ENCODE measurements at regions not wholly inside any gene's neighbourhood (a gene's known extent, or its start where the extent isn't known, plus 50 kb on each side); places are given as distances from the start of the nearest gene placed in this dataset.

DNA sequence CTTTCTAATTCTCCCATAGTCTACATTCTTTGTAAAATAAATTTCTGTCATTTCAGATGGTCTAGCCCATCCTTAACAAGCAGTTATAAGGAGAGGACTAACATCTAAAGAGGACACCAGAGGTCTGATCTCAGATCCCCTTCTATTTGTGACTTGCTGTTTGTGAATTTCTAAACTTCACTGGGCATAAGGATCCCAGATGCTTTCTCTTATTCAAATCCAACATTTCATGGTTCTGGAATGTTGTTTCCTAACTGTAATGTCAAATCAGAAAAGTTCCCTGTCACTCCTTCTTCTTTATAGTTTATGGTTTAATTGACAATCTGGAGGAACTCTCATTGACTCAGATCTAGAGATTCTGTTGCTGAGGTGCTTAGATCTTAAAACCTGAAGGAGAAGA is 430.2 kb downstream of the MEIS1 start:
- Histone ChIP-seq H3K4me2 (ENCODE audit: insufficient read depth, low read length) (no peak overlapping the region), H3K36me3 (ENCODE audit: control insufficient read depth in 2 of 2, extremely low read depth in 1 of 2, insufficient read depth in 2 of 2, low read length in 2 of 2) (no peaks in the 10 kb centered on the region), H3K4me3 (replicated peaks in 1 of 3; ENCODE audit: insufficient read depth in 1 of 3, low read depth in 1 of 3, low read length in 3 of 3) (no peak overlapping the region), H3K9me1 (replicated peaks; ENCODE audit: control insufficient read depth, extremely low read depth, insufficient read depth, low read length) (no peaks in the 10 kb centered on the region), H4K20me1 (replicated peaks; ENCODE audit: control insufficient read depth, extremely low read depth, insufficient read depth, low read length) (no peaks in the 10 kb centered on the region), H3K4me1 (ENCODE audit: control insufficient read depth, extremely low read depth, insufficient read depth, low read length) (peaks cover 2% of the 10 kb centered on the region), H3K27me3 (ENCODE audit: control insufficient read depth in 2 of 2, insufficient read depth in 2 of 2, low read length in 2 of 2) (peaks cover 0 to 2% of the 10 kb centered on the region in 2 experiments), H2AFZ (ENCODE audit: low read depth, low read length) (no peak overlapping the region), H3K79me2 (ENCODE audit: control insufficient read depth, insufficient read depth, low read length) (no peaks in the 10 kb centered on the region), H3K9me3 (replicated peaks; ENCODE audit: control insufficient read depth, insufficient read depth, low read length) (no peaks in the 10 kb centered on the region), H3K27ac (ENCODE audit: insufficient read depth, low read depth, low read length) (no peak overlapping the region), H3K9ac (replicated peaks; ENCODE audit: extremely low read depth, insufficient read depth, low read length) (no peak overlapping the region)
- intact Hi-C loops (cut with micrococcal nuclease) = no loop called here
- ChIA-PET POLR2A (no interaction called here), CTCF (no interaction called here)
- FAIRE-seq = no peak
- dilution Hi-C loops (cut with MboI; ENCODE audit: extremely low pct_ligation_motif_present, low sequenced_read_pairs) = no loop called here
- no peak for TF ChIP-seq POLR2A (IDR thresholded peaks at IDR 0.05; ENCODE audit: low read depth, low read length)
- no peak for TF ChIP-seq MYC (IDR thresholded peaks at IDR 0.05; ENCODE audit: low read depth, low read length)
- TF ChIP-seq, protein P1, sequence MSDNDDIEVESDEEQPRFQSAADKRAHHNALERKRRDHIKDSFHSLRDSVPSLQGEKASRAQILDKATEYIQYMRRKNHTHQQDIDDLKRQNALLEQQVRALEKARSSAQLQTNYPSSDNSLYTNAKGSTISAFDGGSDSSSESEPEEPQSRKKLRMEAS (IDR thresholded peaks at IDR 0.05; ENCODE audit: insufficient read depth, insufficient read length) = no peak
- TF ChIP-seq GATA2 (IDR thresholded peaks at IDR 0.05; ENCODE audit: insufficient read depth, insufficient read length, low read depth, low read length) = no peak
- TF ChIP-seq POLR2AphosphoS5 (IDR thresholded peaks at IDR 0.05; ENCODE audit: insufficient read depth, low read depth, low read length) = no peak
- no peak for TF ChIP-seq FOS (IDR thresholded peaks at IDR 0.05; ENCODE audit: borderline replicate concordance, insufficient read depth, low read length)
- TF ChIP-seq JUN (IDR thresholded peaks at IDR 0.05; ENCODE audit: borderline replicate concordance, insufficient read depth, insufficient read length, low read depth) = no peak
- TF ChIP-seq, protein P2, sequence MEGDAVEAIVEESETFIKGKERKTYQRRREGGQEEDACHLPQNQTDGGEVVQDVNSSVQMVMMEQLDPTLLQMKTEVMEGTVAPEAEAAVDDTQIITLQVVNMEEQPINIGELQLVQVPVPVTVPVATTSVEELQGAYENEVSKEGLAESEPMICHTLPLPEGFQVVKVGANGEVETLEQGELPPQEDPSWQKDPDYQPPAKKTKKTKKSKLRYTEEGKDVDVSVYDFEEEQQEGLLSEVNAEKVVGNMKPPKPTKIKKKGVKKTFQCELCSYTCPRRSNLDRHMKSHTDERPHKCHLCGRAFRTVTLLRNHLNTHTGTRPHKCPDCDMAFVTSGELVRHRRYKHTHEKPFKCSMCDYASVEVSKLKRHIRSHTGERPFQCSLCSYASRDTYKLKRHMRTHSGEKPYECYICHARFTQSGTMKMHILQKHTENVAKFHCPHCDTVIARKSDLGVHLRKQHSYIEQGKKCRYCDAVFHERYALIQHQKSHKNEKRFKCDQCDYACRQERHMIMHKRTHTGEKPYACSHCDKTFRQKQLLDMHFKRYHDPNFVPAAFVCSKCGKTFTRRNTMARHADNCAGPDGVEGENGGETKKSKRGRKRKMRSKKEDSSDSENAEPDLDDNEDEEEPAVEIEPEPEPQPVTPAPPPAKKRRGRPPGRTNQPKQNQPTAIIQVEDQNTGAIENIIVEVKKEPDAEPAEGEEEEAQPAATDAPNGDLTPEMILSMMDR (IDR thresholded peaks at IDR 0.05; ENCODE audit: extremely low read depth in 1 of 2, insufficient read depth in 1 of 2, low read depth in 1 of 2, low read length in 2 of 2) = no peak
- no peak for TF ChIP-seq EZH2 (IDR thresholded peaks at IDR 0.05; ENCODE audit: borderline replicate concordance, low read depth, low read length, severe bottlenecking)
- no TSS peak for BruUV-seq (replicated peaks)
- DNase-seq (ENCODE audit: low read depth, low spot score) = no peak

Data from endothelial cell of umbilical vein (primary cell).